ENCODE measurements at regions not wholly inside any gene's neighbourhood (a gene's known extent, or its start where the extent isn't known, plus 50 kb on each side); places are given as distances from the start of the nearest gene placed in this dataset.

DNA sequence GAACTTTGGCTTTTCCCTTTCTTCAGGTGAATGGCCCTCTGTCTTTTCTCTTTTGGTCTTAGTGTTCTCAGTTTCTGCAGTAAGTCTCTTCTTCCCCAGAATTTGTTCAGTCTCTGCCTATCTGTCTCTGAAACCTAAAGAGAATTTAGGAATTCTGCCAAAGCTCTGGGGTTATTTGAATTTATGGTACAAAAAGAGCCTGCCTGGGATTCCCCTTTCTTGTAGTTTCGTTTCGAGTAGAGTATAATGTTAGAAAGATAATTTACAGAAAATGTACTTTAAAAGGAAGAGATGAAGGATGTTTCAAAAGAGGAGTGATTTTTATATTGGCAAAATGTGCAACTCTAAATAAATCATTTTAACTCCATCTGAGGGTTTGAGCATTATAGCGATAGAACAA, 247.4 kb upstream of the SATB1 start:
- Histone ChIP-seq H3K14ac (ENCODE audit: insufficient read length) (no peak overlapping the region), H2BK120ac (replicated peaks; ENCODE audit: low read depth, low read length) (no peak overlapping the region), H4K8ac (ENCODE audit: extremely low read depth, insufficient read depth, low read length) (no peak overlapping the region), H3K23ac (ENCODE audit: insufficient read length) (no peak overlapping the region), H2AFZ (ENCODE audit: low read length) (no peak overlapping the region), H3K9ac (replicated peaks in 1 of 4; ENCODE audit: extremely low read depth in 1 of 4, low read depth in 3 of 4, low read length in 3 of 4) (no peak overlapping the region), H3K79me2 (ENCODE audit: control insufficient read depth in 1 of 2, insufficient read depth in 2 of 2, low read length in 2 of 2) (no peaks in the 10 kb centered on the region), H2BK5ac (ENCODE audit: low read depth, low read length) (no peak overlapping the region), H3K27ac (ENCODE audit: low read depth, low read length) (no peak overlapping the region), H4K5ac (ENCODE audit: insufficient read length, low read depth, low read length) (no peak overlapping the region), H3K4me2 (ENCODE audit: insufficient read depth in 1 of 2, low read depth in 2 of 2, low read length in 2 of 2) (no peak overlapping the region), H3K27me3 (replicated peaks in 1 of 4; ENCODE audit: control insufficient read depth in 3 of 4, extremely low read depth in 1 of 4, insufficient read depth in 3 of 4, low read length in 3 of 4) (no peaks in the 10 kb centered on the region), H4K91ac (replicated peaks; ENCODE audit: insufficient read length, low read length) (no peak overlapping the region), H3K4me1 (replicated peaks in 1 of 4; ENCODE audit: control insufficient read depth in 3 of 4, insufficient read depth in 4 of 4, low read length in 3 of 4) (no peaks in the 10 kb centered on the region; a peak in 2 of 7 replicates), H3K18ac (ENCODE audit: extremely low read depth, low read length) (no peak overlapping the region), H3K79me1 (ENCODE audit: low read depth, low read length) (no peaks in the 10 kb centered on the region), H3K23me2 (ENCODE audit: low read depth, low read length) (no peaks in the 10 kb centered on the region), H3K4me3 (ENCODE audit: extremely low read depth in 1 of 4, insufficient read depth in 2 of 4, low read depth in 3 of 4, low read length in 4 of 4) (no peak overlapping the region), H2BK20ac (ENCODE audit: low read length) (no peak overlapping the region), H3K4ac (replicated peaks; ENCODE audit: insufficient read length, low read depth, low read length) (no peak overlapping the region), H2BK15ac (ENCODE audit: low read length) (no peak overlapping the region), H2AK5ac (ENCODE audit: low read depth, low read length) (no peak overlapping the region), H2BK12ac (ENCODE audit: low read depth, low read length) (no peak overlapping the region), H3K56ac (replicated peaks; ENCODE audit: insufficient read length, low read depth, low read length) (no peak overlapping the region), H4K20me1 (replicated peaks in 1 of 2; ENCODE audit: control insufficient read depth in 1 of 2, insufficient read depth in 2 of 2, low read length in 2 of 2) (no peaks in the 10 kb centered on the region), H3K36me3 (ENCODE audit: control insufficient read depth in 2 of 4, insufficient read depth in 4 of 4, low read length in 3 of 4) (no peaks in the 10 kb centered on the region), H3K9me3 (ENCODE audit: insufficient read depth in 2 of 2, low read depth in 1 of 2, low read length in 1 of 2) (no peaks in the 10 kb centered on the region)
- ChIA-PET POLR2A (ENCODE audit: partially characterized antibody) (no interaction called here), CTCF (ENCODE audit: partially characterized antibody) (no interaction called here)
- WGBS, 2 experiments (ENCODE audit: extremely low coverage in 1 of 2, insufficient coverage in 1 of 2, insufficient read length in 1 of 2, insufficient replicate concordance in 2 of 2, low coverage in 1 of 2, low lambda C conversion rate in 2 of 2, missing lambda C conversion rate in 1 of 2) = 89 to 100% methylated on average over 1 to 3 of the region's 3 CpGs
- FAIRE-seq = no peak
- DNase-seq (ENCODE audit: low read depth in 1 of 2, low spot score in 2 of 2) = no peak
- TF ChIP-seq GTF2F1 (IDR thresholded peaks at IDR 0.05; ENCODE audit: borderline replicate concordance, low read depth, low read length) = no peak
- no peak for TF ChIP-seq SP1 (IDR thresholded peaks at IDR 0.05; ENCODE audit: low read depth, low read length)
- TF ChIP-seq EZH2 (IDR thresholded peaks at IDR 0.05; ENCODE audit: low read depth, low read length, severe bottlenecking) = no peak
- TF ChIP-seq CTBP2 (IDR thresholded peaks at IDR 0.05; ENCODE audit: borderline replicate concordance, insufficient read depth, insufficient read length, low read length) = no peak
- TF ChIP-seq JUN (IDR thresholded peaks at IDR 0.05; ENCODE audit: low read depth, low read length) = no peak

Measured in H1 (cell line).